HG03521 (cell line): ENCODE measurements at regions not wholly inside any gene's neighbourhood (a gene's known extent, or its start where the extent isn't known, plus 50 kb on each side); places are given as distances from the start of the nearest gene placed in this dataset.

Experiments
- ATAC-seq: cut with Tn5 transposase; IDR thresholded peaks from one replicate; pipeline ENCODE4 v1.9.1; 2021; ENCODE audit warnings: mild to moderate bottlenecking, moderate library complexity; ENCODE audit not compliant: unreplicated experiment

GRCh38 chr7:135831455-135832195 is 83.0 kb upstream of the FAM180A start:
- ATAC-seq: no peak

- no peak for ATAC-seq
These were observed 80.0 kb upstream of the FAM180A start for GRCh38 chr7:135828604-135829003.

GRCh38 chr7:135827391-135827790 is 78.8 kb upstream of the FAM180A start:
- ATAC-seq: no peak

GRCh38 chr7:135825406-135825805 is 76.8 kb upstream of the FAM180A start:
- ATAC-seq: no peak

GRCh38 chr7:135822376-135822775 is 73.8 kb upstream of the FAM180A start:
- no peak for ATAC-seq

GRCh38 chr7:135817583-135817982 is 69.0 kb upstream of the FAM180A start:
- no peak for ATAC-seq

GRCh38 chr7:135815033-135815432 is 66.4 kb upstream of the FAM180A start:
- ATAC-seq: no peak

GRCh38 chr7:135812148-135812547 is 63.5 kb upstream of the FAM180A start:
- ATAC-seq: no peak

GRCh38 chr7:135811506-135811905 is 62.9 kb upstream of the FAM180A start:
- no peak for ATAC-seq

- ATAC-seq: no peak
These were observed 59.6 kb upstream of the FAM180A start for GRCh38 chr7:135808206-135808605.

GRCh38 chr7:135803143-135803542 is 54.5 kb upstream of the FAM180A start:
- no peak for ATAC-seq

GRCh38 chr7:135802697-135803096 is 54.1 kb upstream of the FAM180A start:
- ATAC-seq: no peak

GRCh38 chr7:135801877-135802276 is 53.3 kb upstream of the FAM180A start:
- ATAC-seq: no peak

GRCh38 chr7:135801045-135801693 is 52.6 kb upstream of the FAM180A start:
- peak; percentile 53 for ATAC-seq

GRCh38 chr7:135800560-135800959 is 51.9 kb upstream of the FAM180A start:
- ATAC-seq: no peak

GRCh38 chr7:135799881-135800280 is 51.3 kb upstream of the FAM180A start:
- ATAC-seq: no peak
